ENCODE measurements at regions not wholly inside any gene's neighbourhood (a gene's known extent, or its start where the extent isn't known, plus 50 kb on each side); places are given as distances from the start of the nearest gene placed in this dataset.

GRCh38 chr4:66923081-66923865 is 622.0 kb downstream of the CENPC start:
- no peak for DNase-seq

- no peak for DNase-seq
Measured at GRCh38 chr4:66921433-66921832, 623.9 kb downstream of the CENPC start.

- no peak for DNase-seq
Measured at GRCh38 chr4:66920514-66920913, 624.8 kb downstream of the CENPC start.

GRCh38 chr4:66911880-66912279 is 633.4 kb downstream of the CENPC start:
- no peak for DNase-seq

- no peak for DNase-seq
Measured at GRCh38 chr4:66906314-66906713, 639.0 kb downstream of the CENPC start.

GRCh38 chr4:66899422-66900065 is 645.8 kb downstream of the CENPC start:
- no peak for DNase-seq

GRCh38 chr4:66893807-66894206 is 651.5 kb downstream of the CENPC start:
- no peak for DNase-seq

GRCh38 chr4:66887061-66887460 is 658.2 kb downstream of the CENPC start:
- DNase-seq: no peak

- no peak for DNase-seq
Measured at GRCh38 chr4:66885501-66886165, 659.7 kb downstream of the CENPC start.

GRCh38 chr4:66876946-66877345 is 668.4 kb downstream of the CENPC start:
- no peak for DNase-seq

- no peak for DNase-seq
Measured at GRCh38 chr4:66872661-66873060, 672.6 kb downstream of the CENPC start.

GRCh38 chr4:66863481-66863880 is 681.8 kb downstream of the CENPC start:
- no peak for DNase-seq

GRCh38 chr4:66855956-66856355 is 689.3 kb downstream of the CENPC start:
- no peak for DNase-seq

GRCh38 chr4:66853845-66854244 is 691.5 kb downstream of the CENPC start:
- no peak for DNase-seq

GRCh38 chr4:66852843-66853242 is 692.5 kb downstream of the CENPC start:
- DNase-seq: no peak

- no peak for DNase-seq
Measured at GRCh38 chr4:66849596-66849995, 695.7 kb downstream of the CENPC start.

GRCh38 chr4:66842724-66843088 is 702.6 kb downstream of the CENPC start:
- DNase-seq: no peak

GRCh38 chr4:66842026-66842723 is 703.1 kb downstream of the CENPC start:
- DNase-seq: no peak

- DNase-seq: no peak
Measured at GRCh38 chr4:66840178-66840577, 705.1 kb downstream of the CENPC start.

GRCh38 chr4:66837279-66837922 is 707.9 kb downstream of the CENPC start:
- no peak for DNase-seq

GRCh38 chr4:66829310-66829709 is 716.0 kb downstream of the CENPC start:
- DNase-seq: no peak

- DNase-seq: no peak
Measured at GRCh38 chr4:66820681-66821080, 724.6 kb downstream of the CENPC start.

- no peak for DNase-seq
Measured at GRCh38 chr4:66814277-66814676, 731.0 kb downstream of the CENPC start.

Data from stimulated activated CD4-positive, alpha-beta T cell treated with anti-CD3 and anti-CD28 coated beads, Interleukin-2, amount 100 ng/mL, for 48 hours (primary cell).